ENCODE measurements at regions not wholly inside any gene's neighbourhood (a gene's known extent, or its start where the extent isn't known, plus 50 kb on each side); places are given as distances from the start of the nearest gene placed in this dataset.
A peak's percentile ranks its signal among the peaks of the same experiment; 100 is the strongest.

- no peaks in the 10 kb centered on the region for H3K4me1 ChIP-seq
- H3K9me3 ChIP-seq: peaks cover 0 to 5% of the 10 kb centered on the region in 2 donors
- intact Hi-C loops (cut with DNase I): no loop called here
- no peak overlapping the region for H3K27ac ChIP-seq
- ATAC-seq (no peak), DNase-seq (peak in 2 of 4 donors; percentile 68 to 69)
- no peaks in the 10 kb centered on the region for H3K36me3 ChIP-seq
- no peaks in the 10 kb centered on the region for H3K27me3 ChIP-seq
- H3K4me3 ChIP-seq: no peak overlapping the region
- TF ChIP-seq CTCF (IDR thresholded peaks at IDR 0.05): no peak
Measured at GRCh38 chr9:80503671-80504281, 932.0 kb downstream of the TLE4 start.

- no peaks in the 10 kb centered on the region for H3K27me3 ChIP-seq
- DNase-seq (no peak), ATAC-seq (no peak)
- H3K36me3 ChIP-seq: no peaks in the 10 kb centered on the region
- TF ChIP-seq CTCF (IDR thresholded peaks at IDR 0.05): no peak
- H3K9me3 ChIP-seq: peaks cover 0 to 8% of the 10 kb centered on the region in 2 donors
- no peak overlapping the region for H3K27ac ChIP-seq
- no peaks in the 10 kb centered on the region for H3K4me1 ChIP-seq
- intact Hi-C loops (cut with DNase I): no loop called here
- no peak overlapping the region for H3K4me3 ChIP-seq
Measured at GRCh38 chr9:80502306-80502705, 930.5 kb downstream of the TLE4 start.

DNA sequence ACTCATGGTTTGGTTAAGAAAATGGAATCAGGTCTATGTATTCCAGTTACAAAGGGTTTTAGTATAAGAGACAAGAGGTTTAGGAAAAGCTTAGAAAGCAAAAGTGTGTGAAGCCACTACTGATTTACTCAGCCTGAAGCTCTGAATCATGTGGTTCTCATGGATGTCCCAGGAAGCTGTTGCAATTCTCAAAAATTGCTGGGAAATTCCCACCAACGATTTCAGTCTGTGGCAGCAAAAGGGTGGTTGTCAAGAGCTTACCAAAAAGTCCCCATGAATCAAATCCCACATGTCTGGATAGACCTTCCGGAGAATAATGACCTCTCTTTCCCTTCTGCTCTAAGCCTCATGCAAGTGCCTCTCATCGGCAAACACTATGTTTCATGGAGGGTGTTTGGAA, 929.9 kb downstream of the TLE4 start:
- Histone ChIP-seq H3K27ac (no peak overlapping the region), H3K27me3 (no peaks in the 10 kb centered on the region), H3K36me3 (no peaks in the 10 kb centered on the region), H3K4me1 (no peaks in the 10 kb centered on the region), H3K4me3 (no peak overlapping the region), H3K9me3 (peaks cover 0 to 8% of the 10 kb centered on the region in 2 donors)
- intact Hi-C loops (cut with DNase I): no loop called here
- peak; percentile 33 for ATAC-seq
- no peak for TF ChIP-seq CTCF (IDR thresholded peaks at IDR 0.05)
- no peak for DNase-seq

GRCh38 chr9:80500300-80500699, 928.5 kb downstream of the TLE4 start:
- peaks cover 0 to 8% of the 10 kb centered on the region in 2 donors for H3K9me3 ChIP-seq
- DNase-seq (no peak), ATAC-seq (no peak)
- H3K4me1 ChIP-seq: no peaks in the 10 kb centered on the region
- no peaks in the 10 kb centered on the region for H3K36me3 ChIP-seq
- H3K4me3 ChIP-seq: no peak overlapping the region
- TF ChIP-seq CTCF (IDR thresholded peaks at IDR 0.05): no peak
- intact Hi-C loops (cut with DNase I): no loop called here
- H3K27ac ChIP-seq: no peak overlapping the region
- no peaks in the 10 kb centered on the region for H3K27me3 ChIP-seq

DNA sequence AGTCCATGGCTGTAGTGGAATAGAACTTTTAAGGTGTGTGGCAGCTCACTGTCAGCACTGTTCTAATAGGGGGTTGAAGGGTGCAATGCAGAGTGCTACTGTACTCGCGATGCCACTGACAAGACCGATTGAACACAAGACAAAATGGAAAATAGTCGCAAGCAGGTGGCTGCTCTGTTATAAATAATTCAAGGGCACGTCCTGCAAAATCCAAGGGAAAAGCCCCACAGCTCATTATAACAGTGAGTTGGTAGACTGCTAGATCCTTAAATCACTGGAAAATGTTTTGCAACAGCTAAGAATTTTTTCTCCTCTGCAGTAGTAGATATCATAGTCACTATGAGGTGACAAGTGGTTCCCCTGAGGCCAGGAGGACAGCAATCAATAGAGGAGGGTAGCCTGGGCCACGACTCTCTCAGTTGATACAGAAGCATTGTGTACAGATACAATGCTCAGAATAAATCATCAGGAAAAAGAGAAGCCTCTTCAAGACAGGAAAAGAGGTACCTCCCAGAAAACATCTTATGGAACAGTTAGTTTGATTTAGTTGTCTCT, 926.3 kb downstream of the TLE4 start:
- intact Hi-C loops (cut with DNase I): no loop called here
- no peak for TF ChIP-seq CTCF (IDR thresholded peaks at IDR 0.05)
- no peak for ATAC-seq
- H3K36me3 ChIP-seq: no peaks in the 10 kb centered on the region
- no peak overlapping the region for H3K4me3 ChIP-seq
- DNase-seq: no peak
- H3K4me1 ChIP-seq: no peaks in the 10 kb centered on the region
- no peak overlapping the region for H3K27ac ChIP-seq
- no peaks in the 10 kb centered on the region for H3K27me3 ChIP-seq
- peaks cover 0 to 10% of the 10 kb centered on the region in 2 donors for H3K9me3 ChIP-seq

Data from left lung (tissue), 4 donors.